DMS53 (cell line): ENCODE measurements at regions not wholly inside any gene's neighbourhood (a gene's known extent, or its start where the extent isn't known, plus 50 kb on each side); places are given as distances from the start of the nearest gene placed in this dataset.

Source experiments
- DNase-seq: peaks from one replicate; lab custom pipeline; 2025; lab: John Stamatoyannopoulos, UW

GRCh38 chr7:88500131-88500530, 193.4 kb upstream of the STEAP4 start:
- no peak for DNase-seq

GRCh38 chr7:88495881-88496725, 189.4 kb upstream of the STEAP4 start:
- DNase-seq = no peak

GRCh38 chr7:88492153-88492552, 185.5 kb upstream of the STEAP4 start:
- no peak for DNase-seq

GRCh38 chr7:88490874-88491273, 184.2 kb upstream of the STEAP4 start:
- DNase-seq = no peak

- no peak for DNase-seq
These were observed 183.5 kb upstream of the STEAP4 start for GRCh38 chr7:88490161-88490560.

GRCh38 chr7:88485821-88486220, 179.1 kb upstream of the STEAP4 start:
- no peak for DNase-seq

GRCh38 chr7:88484551-88484950, 177.9 kb upstream of the STEAP4 start:
- no peak for DNase-seq

- peak; percentile 28 for DNase-seq
These were observed 174.2 kb upstream of the STEAP4 start for GRCh38 chr7:88480896-88481295.

- no peak for DNase-seq
These were observed 173.6 kb upstream of the STEAP4 start for GRCh38 chr7:88480271-88480670.

GRCh38 chr7:88477976-88478375, 171.3 kb upstream of the STEAP4 start:
- no peak for DNase-seq

GRCh38 chr7:88465600-88465999, 158.9 kb upstream of the STEAP4 start:
- DNase-seq = no peak

GRCh38 chr7:88462799-88463198, 156.1 kb upstream of the STEAP4 start:
- no peak for DNase-seq

- no peak for DNase-seq
These were observed 154.0 kb upstream of the STEAP4 start for GRCh38 chr7:88460650-88461049.

GRCh38 chr7:88458946-88459345, 152.3 kb upstream of the STEAP4 start:
- DNase-seq = no peak

- DNase-seq = no peak
These were observed 151.6 kb upstream of the STEAP4 start for GRCh38 chr7:88458279-88458678.

GRCh38 chr7:88457320-88457719, 150.6 kb upstream of the STEAP4 start:
- DNase-seq = no peak

- no peak for DNase-seq
These were observed 149.8 kb upstream of the STEAP4 start for GRCh38 chr7:88456490-88456889.

- DNase-seq = peak; percentile 61
These were observed 149.0 kb upstream of the STEAP4 start for GRCh38 chr7:88455696-88456095.

- no peak for DNase-seq
These were observed 146.0 kb upstream of the STEAP4 start for GRCh38 chr7:88452646-88453045.

- no peak for DNase-seq
These were observed 144.2 kb upstream of the STEAP4 start for GRCh38 chr7:88450874-88451273.

GRCh38 chr7:88449410-88449809, 142.7 kb upstream of the STEAP4 start:
- no peak for DNase-seq

- no peak for DNase-seq
These were observed 135.7 kb upstream of the STEAP4 start for GRCh38 chr7:88442413-88442812.

- no peak for DNase-seq
These were observed 130.4 kb upstream of the STEAP4 start for GRCh38 chr7:88437132-88437531.

GRCh38 chr7:88432301-88432700, 125.6 kb upstream of the STEAP4 start:
- no peak for DNase-seq
